ENCODE measurements at regions not wholly inside any gene's neighbourhood (a gene's known extent, or its start where the extent isn't known, plus 50 kb on each side); places are given as distances from the start of the nearest gene placed in this dataset.

- TF ChIP-seq CTCF (IDR thresholded peaks at IDR 0.05) (no peak), POLR2A (IDR thresholded peaks at IDR 0.05) (no peak), POLR2AphosphoS5 (IDR thresholded peaks at IDR 0.05) (no peak), EP300 (IDR thresholded peaks at IDR 0.05) (no peak)
Measured at GRCh38 chr5:124538191-124538590, 208.2 kb downstream of the ZNF608 start.

Measured in stomach (tissue), 4 donors.